ENCODE measurements at regions not wholly inside any gene's neighbourhood (a gene's known extent, or its start where the extent isn't known, plus 50 kb on each side); places are given as distances from the start of the nearest gene placed in this dataset.

DNA sequence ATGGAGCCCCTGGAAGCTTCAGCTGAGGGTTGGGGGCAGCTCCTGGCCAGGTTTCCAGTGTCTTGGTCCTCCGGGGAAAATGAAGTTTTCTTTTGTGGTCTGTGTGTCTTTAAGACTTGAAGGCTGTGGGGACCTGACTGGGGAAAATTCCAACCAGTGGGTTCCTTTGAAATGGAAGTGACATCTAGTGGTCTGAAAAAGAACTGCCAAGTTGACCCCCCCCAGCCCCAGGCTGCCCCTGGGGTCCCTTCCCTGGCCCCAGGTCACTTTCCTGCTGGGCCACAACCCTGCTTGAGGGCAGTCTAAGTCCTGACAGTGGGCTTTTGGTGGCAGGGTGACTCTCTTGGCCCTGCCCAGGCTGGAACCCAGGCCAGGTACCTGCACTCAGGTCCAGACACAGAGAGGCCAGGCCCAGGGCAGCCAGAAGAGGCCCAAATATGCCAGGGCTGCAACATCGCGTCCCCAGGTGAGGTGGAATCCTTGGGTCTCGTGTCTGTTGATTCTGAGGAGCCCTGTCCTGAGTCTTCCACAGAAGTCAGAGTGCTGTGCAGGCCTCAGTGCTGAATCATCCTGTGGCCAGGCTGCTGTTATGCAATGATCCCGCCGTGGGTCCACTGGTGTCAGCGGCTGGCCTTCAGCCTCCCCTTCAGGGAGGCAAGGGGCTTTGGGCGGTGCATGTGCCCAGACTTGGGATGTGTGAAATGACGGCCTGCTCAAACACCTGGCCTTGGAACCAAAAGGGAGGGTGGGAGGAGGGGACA, 68.4 kb downstream of the VEGFA start:
- in situ Hi-C loops (cut with HindIII; ENCODE audit: low sequenced_read_pairs): no loop called here

DNA sequence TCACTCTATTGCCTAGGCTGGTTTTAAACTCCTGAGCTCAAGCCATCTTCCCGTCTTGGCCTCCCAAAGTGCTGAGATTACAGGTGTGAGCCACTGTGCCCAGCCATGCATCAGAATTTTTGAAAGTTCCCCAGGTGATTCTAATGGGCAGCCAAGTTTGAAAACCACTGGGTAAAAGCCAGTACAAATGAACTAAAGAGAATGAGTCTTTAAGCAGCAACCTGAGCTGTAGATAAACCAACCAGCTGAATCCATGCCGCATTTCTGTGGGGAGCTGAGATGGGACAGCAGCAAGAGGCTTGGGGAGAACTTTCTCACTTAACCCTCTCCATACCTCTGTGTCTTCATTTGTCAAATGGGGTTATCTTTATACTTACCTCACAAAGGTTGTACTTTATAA, 67.5 kb downstream of the VEGFA start:
- in situ Hi-C loops (cut with HindIII; ENCODE audit: low sequenced_read_pairs): no loop called here

DNA sequence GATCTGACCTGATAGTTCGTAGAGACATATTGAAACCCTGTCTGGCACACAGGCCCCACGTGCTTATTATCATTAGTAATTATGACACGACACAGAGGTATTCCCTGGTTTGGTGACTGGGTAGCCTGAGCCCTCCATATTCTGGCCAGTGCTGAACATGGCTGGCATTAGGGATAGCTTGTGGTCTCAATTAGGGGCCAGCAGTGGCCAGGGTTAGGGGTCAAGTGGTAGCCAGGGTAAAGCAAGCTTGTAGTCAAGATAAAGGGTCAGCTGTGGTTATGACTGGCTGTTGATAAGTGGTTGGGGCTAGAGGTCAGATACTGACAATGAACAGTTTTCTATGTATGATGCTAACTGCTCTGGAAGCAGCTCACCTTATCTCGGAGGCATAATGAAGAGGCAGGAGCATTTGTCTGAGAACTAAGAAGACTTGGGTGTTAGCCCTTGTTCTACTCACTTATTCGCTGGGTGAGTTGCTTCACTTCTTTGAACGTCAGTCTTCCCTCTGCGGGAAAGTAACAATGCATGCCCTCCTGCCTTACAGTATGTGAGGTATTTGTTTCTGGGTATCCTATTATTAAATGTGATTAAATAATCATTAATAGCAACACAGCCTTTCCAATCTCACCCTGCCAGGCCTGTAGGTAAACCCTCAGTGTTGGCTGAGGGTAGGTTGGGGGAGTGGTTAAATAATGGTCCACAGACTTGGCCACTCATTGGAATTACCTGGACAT, 66.7 kb downstream of the VEGFA start:
- in situ Hi-C loops (cut with HindIII; ENCODE audit: low sequenced_read_pairs): no loop called here

Data from DLD1 (cell line).